ENCODE measurements at regions not wholly inside any gene's neighbourhood (a gene's known extent, or its start where the extent isn't known, plus 50 kb on each side); places are given as distances from the start of the nearest gene placed in this dataset.

- ATAC-seq (no peak), FAIRE-seq (no peak), DNase-seq (no peak)
- no peak overlapping the region for H3K4me3 ChIP-seq
- no peak for TF ChIP-seq CTCF (IDR thresholded peaks at IDR 0.05)
- H3K9me3 ChIP-seq = no peaks in the 10 kb centered on the region
- H3K4me1 ChIP-seq = no peaks in the 10 kb centered on the region
- H3K27ac ChIP-seq = no peak overlapping the region
- intact Hi-C loops (cut with DNase I) = no loop called here
- 54 to 60% methylated on average over 3 of the region's 3 CpGs for WGBS, 2 donors
- H3K27me3 ChIP-seq = no peaks in the 10 kb centered on the region
- H3K36me3 ChIP-seq = no peaks in the 10 kb centered on the region
These were observed 100.6 kb upstream of the TARS1 start for GRCh38 chr5:33340195-33340594.

- no peaks in the 10 kb centered on the region for H3K27me3 ChIP-seq
- H3K27ac ChIP-seq = no peak overlapping the region
- H3K36me3 ChIP-seq = no peaks in the 10 kb centered on the region
- ATAC-seq (no peak), DNase-seq (no peak), FAIRE-seq (no peak)
- no peaks in the 10 kb centered on the region for H3K9me3 ChIP-seq
- H3K4me1 ChIP-seq = no peaks in the 10 kb centered on the region
- WGBS, 2 donors = 70 to 78% methylated on average over 4 of the region's 4 CpGs
- H3K4me3 ChIP-seq = no peak overlapping the region
- no peak for TF ChIP-seq CTCF (IDR thresholded peaks at IDR 0.05)
- intact Hi-C loops (cut with DNase I) = no loop called here
These were observed 99.4 kb upstream of the TARS1 start for GRCh38 chr5:33341351-33341750.

GRCh38 chr5:33343676-33344327, 97.0 kb upstream of the TARS1 start:
- Histone ChIP-seq H3K9me3 (no peaks in the 10 kb centered on the region), H3K4me1 (no peaks in the 10 kb centered on the region), H3K36me3 (no peaks in the 10 kb centered on the region), H3K4me3 (no peak overlapping the region), H3K27me3 (no peaks in the 10 kb centered on the region), H3K27ac (no peak overlapping the region)
- intact Hi-C loops (cut with DNase I) = no loop called here
- no peak for DNase-seq
- no peak for TF ChIP-seq CTCF (IDR thresholded peaks at IDR 0.05)
- no peak for FAIRE-seq
- peak in 2 of 4 donors; percentile 41 to 44 for ATAC-seq
- WGBS, 2 donors = 43 to 57% methylated on average over 3 of the region's 3 CpGs

- Histone ChIP-seq H3K27ac (no peak overlapping the region), H3K4me1 (no peaks in the 10 kb centered on the region), H3K4me3 (no peak overlapping the region), H3K9me3 (no peaks in the 10 kb centered on the region), H3K27me3 (no peaks in the 10 kb centered on the region), H3K36me3 (no peaks in the 10 kb centered on the region)
- intact Hi-C loops (cut with DNase I) = no loop called here
- ATAC-seq (no peak), FAIRE-seq (no peak), DNase-seq (no peak)
- 64 to 92% methylated on average over 1 of the region's 1 CpG for WGBS, 2 donors
- TF ChIP-seq CTCF (IDR thresholded peaks at IDR 0.05) = no peak
These were observed 94.2 kb upstream of the TARS1 start for GRCh38 chr5:33346534-33346933.

GRCh38 chr5:33361781-33362180, 79.0 kb upstream of the TARS1 start:
- Histone ChIP-seq H3K27me3 (no peaks in the 10 kb centered on the region), H3K27ac (no peak overlapping the region), H3K4me3 (no peak overlapping the region), H3K9me3 (no peaks in the 10 kb centered on the region), H3K36me3 (no peaks in the 10 kb centered on the region), H3K4me1 (no peaks in the 10 kb centered on the region)
- intact Hi-C loops (cut with DNase I) = no loop called here
- 73 to 93% methylated on average over 1 of the region's 1 CpG for WGBS, 2 donors
- no peak for TF ChIP-seq CTCF (IDR thresholded peaks at IDR 0.05)
- no peak for ATAC-seq
- DNase-seq = no peak
- FAIRE-seq = no peak
